HepG2 (cell line): ENCODE measurements at regions not wholly inside any gene's neighbourhood (a gene's known extent, or its start where the extent isn't known, plus 50 kb on each side); places are given as distances from the start of the nearest gene placed in this dataset.

ENCODE experiments used
- ATF7-NPFF ChIP-seq: sonication (generic); formaldehyde crosslinking; IDR thresholded peaks from 2 replicates; pipeline ENCODE4 v1.8.1; 2023; ENCODE audit warnings: mild to moderate bottlenecking, low read depth, missing genetic modification reagents, moderate library complexity
- CBX1 ChIP-seq: IDR thresholded peaks from one replicate; pipeline ENCODE4 v1.6.1; 2016; ENCODE audit warnings: antibody characterized with exemption, low read depth
- GTF2F1 ChIP-seq: fragments of 150-350 bp; IDR thresholded peaks from 2 replicates; pipeline ENCODE4 v1.6.1; 2014; ENCODE audit warnings: low read length
- HNRNPL ChIP-seq: fragments of 200-400 bp; formaldehyde crosslinking; IDR thresholded peaks from 2 replicates; pipeline ENCODE4 v1.6.1; 2017; ENCODE audit warnings: mild to moderate bottlenecking, low read depth, low read length
- MAFK ChIP-seq, 2 experiments: IDR thresholded peaks in 1 of 2; conservative IDR thresholded peaks in 1 of 2; 2 replicates each; pipeline ENCODE4 v1.6.1; 2011; ENCODE audit warnings: improper control_type of control experiment in 2 of 2, low read length in 2 of 2
- MED8 ChIP-seq: sonication (generic); formaldehyde crosslinking; IDR thresholded peaks from 2 replicates; pipeline ENCODE4 v1.8.1; 2023; ENCODE audit warnings: mild to moderate bottlenecking, missing genetic modification reagents; ENCODE audit not compliant: insufficient replicate concordance
- SSRP1 ChIP-seq: IDR thresholded peaks from 2 replicates; pipeline ENCODE4 v1.6.1; 2016; ENCODE audit warnings: control low read depth
- STAG1 ChIP-seq: sonication (generic); formaldehyde crosslinking; IDR thresholded peaks from 2 replicates; pipeline ENCODE4 v1.4.0; 2020; ENCODE audit warnings: missing genetic modification reagents
- TEAD3 ChIP-seq: optimal IDR thresholded peaks from 2 replicates; pipeline ENCODE3; 2016; ENCODE audit warnings: borderline replicate concordance
- YEATS2 ChIP-seq: sonication (generic); formaldehyde crosslinking; IDR thresholded peaks from 2 replicates; pipeline ENCODE4 v1.4.0; 2020; ENCODE audit warnings: missing genetic modification reagents, borderline replicate concordance
- ZBTB3 ChIP-seq: sonication (generic); formaldehyde crosslinking; IDR thresholded peaks from 2 replicates; pipeline ENCODE4 v1.4.0; 2020; ENCODE audit warnings: low read depth, mild to moderate bottlenecking, moderate library complexity, missing genetic modification reagents, borderline replicate concordance
- ZFYVE20 ChIP-seq: sonication (generic); formaldehyde crosslinking; IDR thresholded peaks from 2 replicates; pipeline ENCODE4 v1.8.0; 2023; ENCODE audit warnings: low read depth, mild to moderate bottlenecking, moderate library complexity, missing genetic modification reagents, borderline replicate concordance
- ZNF230 ChIP-seq: sonication (generic); formaldehyde crosslinking; IDR thresholded peaks from 2 replicates; pipeline ENCODE4 v1.4.0; 2020; ENCODE audit warnings: mild to moderate bottlenecking, missing genetic modification reagents
- ZNF292 ChIP-seq: sonication (generic); formaldehyde crosslinking; IDR thresholded peaks from 2 replicates; pipeline ENCODE4 v1.8.1; 2022; ENCODE audit warnings: mild to moderate bottlenecking, low read depth, missing genetic modification reagents, borderline replicate concordance
- ZNF430 ChIP-seq: sonication (generic); formaldehyde crosslinking; IDR thresholded peaks from 2 replicates; pipeline ENCODE4 v1.9.0; 2021; ENCODE audit warnings: mild to moderate bottlenecking, missing genetic modification reagents
- TF ChIP-seq, protein P1 (sequence below): sonication (generic); formaldehyde crosslinking; IDR thresholded peaks from 2 replicates; pipeline ENCODE4 v1.4.0; 2020; ENCODE audit warnings: mild to moderate bottlenecking, missing genetic modification reagents
- TF ChIP-seq, protein P2 (sequence below): sonication (generic); formaldehyde crosslinking; IDR thresholded peaks from 2 replicates; pipeline ENCODE4 v1.5.0; 2020; ENCODE audit warnings: missing genetic modification reagents

DNA sequence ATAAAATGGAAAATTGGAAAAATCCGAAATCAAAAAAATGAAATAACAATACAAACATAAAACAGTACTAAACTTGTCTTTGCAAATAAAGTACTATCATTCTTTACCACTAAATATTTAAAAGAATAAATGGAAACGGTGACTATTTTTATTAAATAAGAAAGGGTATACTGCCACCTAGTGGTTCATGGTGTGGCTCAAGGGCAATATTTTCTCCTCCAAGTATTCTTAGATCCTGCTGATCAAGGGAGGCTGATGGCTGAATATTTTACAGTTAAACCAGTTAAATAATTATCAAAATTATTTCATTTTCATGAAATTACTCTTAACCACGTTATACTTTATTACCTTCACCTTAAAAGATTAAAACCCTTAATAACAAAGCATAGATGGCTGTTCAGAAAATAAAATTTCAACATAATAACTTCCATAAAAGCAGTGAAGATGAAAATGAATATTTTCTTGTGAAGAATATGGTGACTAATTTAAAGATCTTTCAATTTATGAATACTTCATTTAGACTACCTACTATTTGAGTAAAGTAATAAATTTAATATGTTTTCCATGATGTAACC is 1793.9 kb downstream of the NCAM2 start (continued):
- TF ChIP-seq ATF7-NPFF (CRISPR knock-in tag), result no peak
- TF ChIP-seq, protein P1, sequence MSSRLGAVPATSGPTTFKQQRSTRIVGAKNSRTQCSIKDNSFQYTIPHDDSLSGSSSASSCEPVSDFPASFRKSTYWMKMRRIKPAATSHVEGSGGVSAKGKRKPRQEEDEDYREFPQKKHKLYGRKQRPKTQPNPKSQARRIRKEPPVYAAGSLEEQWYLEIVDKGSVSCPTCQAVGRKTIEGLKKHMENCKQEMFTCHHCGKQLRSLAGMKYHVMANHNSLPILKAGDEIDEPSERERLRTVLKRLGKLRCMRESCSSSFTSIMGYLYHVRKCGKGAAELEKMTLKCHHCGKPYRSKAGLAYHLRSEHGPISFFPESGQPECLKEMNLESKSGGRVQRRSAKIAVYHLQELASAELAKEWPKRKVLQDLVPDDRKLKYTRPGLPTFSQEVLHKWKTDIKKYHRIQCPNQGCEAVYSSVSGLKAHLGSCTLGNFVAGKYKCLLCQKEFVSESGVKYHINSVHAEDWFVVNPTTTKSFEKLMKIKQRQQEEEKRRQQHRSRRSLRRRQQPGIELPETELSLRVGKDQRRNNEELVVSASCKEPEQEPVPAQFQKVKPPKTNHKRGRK (CRISPR knock-in tag), result no peak
- TF ChIP-seq, protein P2, sequence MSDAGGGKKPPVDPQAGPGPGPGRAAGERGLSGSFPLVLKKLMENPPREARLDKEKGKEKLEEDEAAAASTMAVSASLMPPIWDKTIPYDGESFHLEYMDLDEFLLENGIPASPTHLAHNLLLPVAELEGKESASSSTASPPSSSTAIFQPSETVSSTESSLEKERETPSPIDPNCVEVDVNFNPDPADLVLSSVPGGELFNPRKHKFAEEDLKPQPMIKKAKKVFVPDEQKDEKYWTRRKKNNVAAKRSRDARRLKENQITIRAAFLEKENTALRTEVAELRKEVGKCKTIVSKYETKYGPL, result no peak
- TF ChIP-seq ZNF230, result no peak
- TF ChIP-seq MAFK (conservative IDR thresholded peaks at IDR 0.05 in 1 of 2, IDR thresholded peaks at IDR 0.05 in 1 of 2; ENCODE audit: low read length in 2 of 2), result no peak
- no peak for TF ChIP-seq ZNF292 (CRISPR knock-in tag)
- TF ChIP-seq HNRNPL, result no peak
- no peak for TF ChIP-seq TEAD3 (CRISPR knock-in tag)
- no peak for TF ChIP-seq YEATS2 (CRISPR knock-in tag)
- no peak for TF ChIP-seq CBX1
- no peak for TF ChIP-seq SSRP1 (CRISPR knock-in tag)
- TF ChIP-seq ZNF430, result no peak
- TF ChIP-seq MED8 (CRISPR knock-in tag), result no peak
- TF ChIP-seq ZFYVE20 (CRISPR knock-in tag), result no peak
- TF ChIP-seq STAG1 (CRISPR knock-in tag), result peak; percentile 57
- no peak for TF ChIP-seq ZBTB3 (CRISPR knock-in tag)
- no peak for TF ChIP-seq GTF2F1
